OCI-LY3 (cell line): ENCODE measurements at regions not wholly inside any gene's neighbourhood (a gene's known extent, or its start where the extent isn't known, plus 50 kb on each side); places are given as distances from the start of the nearest gene placed in this dataset.

Source experiments
- H2AFZ ChIP-seq: fragments of 200-600, 300-600 bp; shearing (Covaris generic); 2 replicates; pipeline ENCODE4 v1.6.0; 2014; ENCODE audit warnings: antibody characterized with exemption, low read depth, low read length
- H3K27ac ChIP-seq: fragments of 200-600, 300-600 bp; sonication (generic); 2 replicates; pipeline ENCODE4 v1.5.1; 2014; ENCODE audit warnings: mild to moderate bottlenecking, low read length, moderate library complexity, mixed read lengths
- H3K27me3 ChIP-seq: fragments of 200-600, 300-600 bp; sonication (generic); 2 replicates; pipeline ENCODE4 v1.6.1; 2014; ENCODE audit warnings: low read depth, low read length, mixed read lengths
- H3K36me3 ChIP-seq: fragments of 200-600, 300-600 bp; sonication (generic); replicated peaks from 2 replicates; pipeline ENCODE3; 2014; ENCODE audit warnings: low read depth, low read length, mixed read lengths
- H3K4me1 ChIP-seq: fragments of 300-600, 200-600 bp; sonication (generic); 2 replicates; pipeline ENCODE4 v1.6.1; 2014; ENCODE audit warnings: low read length, mixed read lengths
- H3K4me2 ChIP-seq: fragments of 200-600, 300-600 bp; sonication (generic); 2 replicates; pipeline ENCODE4 v1.6.1; 2014; ENCODE audit warnings: low read length, mixed read lengths
- H3K4me3 ChIP-seq: fragments of 300-600, 200-600 bp; sonication (generic); 2 replicates; pipeline ENCODE4 v1.5.1; 2014; ENCODE audit warnings: antibody characterized with exemption, mild to moderate bottlenecking, low read length, moderate library complexity
- H3K79me2 ChIP-seq: fragments of 300-600, 200-600 bp; shearing (Covaris generic); 2 replicates; pipeline ENCODE4 v1.6.1; 2014; ENCODE audit warnings: mild to moderate bottlenecking, low read length, mixed read lengths
- H3K9ac ChIP-seq: fragments of 300-600, 200-600 bp; shearing (Covaris generic); 2 replicates; pipeline ENCODE4 v1.6.0; 2014; ENCODE audit warnings: mild to moderate bottlenecking, low read length, moderate library complexity
- H3K9me3 ChIP-seq: fragments of 200-600, 300-600 bp; shearing (Covaris generic); 2 replicates; pipeline ENCODE4 v1.6.1; 2014; ENCODE audit warnings: low read length, mixed read lengths; ENCODE audit not compliant: insufficient read depth
- H4K20me1 ChIP-seq: fragments of 200-600, 300-600 bp; sonication (generic); 2 replicates; pipeline ENCODE4 v1.6.1; 2016; ENCODE audit warnings: low read length, mixed read lengths; ENCODE audit not compliant: insufficient read depth
- CTCF ChIP-seq: fragments of 200-600, 300-600 bp; sonication (generic); IDR thresholded peaks from 2 replicates; pipeline ENCODE4 v1.5.1; 2014; ENCODE audit warnings: antibody characterized with exemption, low read length, low read depth
- EZH2phosphoT487 ChIP-seq: fragments of 200-600 bp; shearing (Covaris generic); IDR thresholded peaks from 2 replicates; pipeline ENCODE4 v1.6.1; 2018; ENCODE audit warnings: antibody characterized with exemption, mixed run types, low read depth

GRCh38 chr3:104514776-104515175 is 851.9 kb upstream of the ALCAM start:
- no peak for TF ChIP-seq CTCF
- TF ChIP-seq EZH2phosphoT487 = no peak
- Histone ChIP-seq H3K79me2 (no peaks in the 10 kb centered on the region), H3K27ac (no peak overlapping the region), H2AFZ (no peak overlapping the region), H3K27me3 (no peaks in the 10 kb centered on the region), H3K9ac (no peak overlapping the region), H3K36me3 (peaks cover 4% of the 10 kb centered on the region), H3K9me3 (peaks cover 8% of the 10 kb centered on the region; the same call in 1 of the 2 replicates), H4K20me1 (no peaks in the 10 kb centered on the region), H3K4me2 (no peak overlapping the region), H3K4me3 (no peak overlapping the region), H3K4me1 (peaks cover 12% of the 10 kb centered on the region)

- no peak for TF ChIP-seq CTCF
- TF ChIP-seq EZH2phosphoT487 = no peak
- H3K27ac ChIP-seq = peak overlapping the region; percentile 94
- no peaks in the 10 kb centered on the region for H4K20me1 ChIP-seq
- peaks cover 53% of the 10 kb centered on the region for H3K4me1 ChIP-seq
- H3K9ac ChIP-seq = peak overlapping the region; percentile 51; the same call in 1 of the 2 replicates
- no peaks in the 10 kb centered on the region for H3K27me3 ChIP-seq
- no peaks in the 10 kb centered on the region for H3K79me2 ChIP-seq
- peak overlapping the region; percentile 65 for H3K4me2 ChIP-seq
- peaks cover under 1% of the 10 kb centered on the region for H3K36me3 ChIP-seq
- H3K4me3 ChIP-seq = peak overlapping the region; percentile 54
- peaks cover under 1% of the 10 kb centered on the region; the same call in 1 of the 2 replicates for H3K9me3 ChIP-seq
- H2AFZ ChIP-seq = no peak overlapping the region
Observed at GRCh38 chr3:104519068-104519467, 847.6 kb upstream of the ALCAM start.

GRCh38 chr3:104519468-104520227 is 847.1 kb upstream of the ALCAM start:
- H3K36me3 ChIP-seq = no peaks in the 10 kb centered on the region
- H3K27me3 ChIP-seq = no peaks in the 10 kb centered on the region
- H3K79me2 ChIP-seq = no peaks in the 10 kb centered on the region
- H3K9ac ChIP-seq = peak overlapping the region; percentile 51
- peaks cover 53% of the 10 kb centered on the region for H3K4me1 ChIP-seq
- peak overlapping the region; percentile 94 for H3K27ac ChIP-seq
- no peaks in the 10 kb centered on the region for H4K20me1 ChIP-seq
- H3K4me3 ChIP-seq = peak overlapping the region; percentile 54
- H3K4me2 ChIP-seq = peak overlapping the region; percentile 65
- H3K9me3 ChIP-seq = no peaks in the 10 kb centered on the region
- TF ChIP-seq EZH2phosphoT487 (no peak), CTCF (no peak)
- no peak overlapping the region for H2AFZ ChIP-seq

- Histone ChIP-seq H3K4me2 (peak overlapping the region; percentile 65), H3K27ac (peak overlapping the region; percentile 94), H3K36me3 (no peaks in the 10 kb centered on the region), H4K20me1 (no peaks in the 10 kb centered on the region), H3K79me2 (no peaks in the 10 kb centered on the region), H3K9me3 (no peaks in the 10 kb centered on the region), H3K4me3 (peak overlapping the region; percentile 54), H2AFZ (no peak overlapping the region), H3K27me3 (no peaks in the 10 kb centered on the region), H3K4me1 (peaks cover 59% of the 10 kb centered on the region), H3K9ac (peak overlapping the region; percentile 51)
- TF ChIP-seq CTCF (no peak), EZH2phosphoT487 (no peak)
Observed at GRCh38 chr3:104520228-104520655, 846.5 kb upstream of the ALCAM start.
